Neural cell (in vitro differentiated cells): ENCODE measurements at regions not wholly inside any gene's neighbourhood (a gene's known extent, or its start where the extent isn't known, plus 50 kb on each side); places are given as distances from the start of the nearest gene placed in this dataset.

ENCODE experiments used
- EP300 ChIP-seq: fragments of 450-650 bp; conservative IDR thresholded peaks from 2 replicates; pipeline ENCODE4 v1.6.1; 2014; ENCODE audit warnings: antibody characterized with exemption, mild to moderate bottlenecking, moderate library complexity; ENCODE audit not compliant: poor library complexity, severe bottlenecking
- EZH2 ChIP-seq: fragments of 200-600, 300-800 bp; shearing (Covaris generic), sonication (generic); IDR thresholded peaks from 2 replicates; pipeline ENCODE4 v1.6.1; 2014; ENCODE audit warnings: antibody characterized with exemption, low read length, borderline replicate concordance, mild to moderate bottlenecking; ENCODE audit not compliant: insufficient read depth, poor library complexity, severe bottlenecking
- POLR2AphosphoS5 ChIP-seq: IDR thresholded peaks from 2 replicates; pipeline ENCODE4 v1.6.1; 2012
- SMC3 ChIP-seq: fragments of 450-650 bp; conservative IDR thresholded peaks from 2 replicates; pipeline ENCODE4 v1.6.1; 2014; ENCODE audit warnings: antibody characterized with exemption, mild to moderate bottlenecking, moderate library complexity; ENCODE audit not compliant: poor library complexity
- TF ChIP-seq, protein P1 (sequence below): IDR thresholded peaks from 2 replicates; pipeline ENCODE4 v1.6.1; 2012; ENCODE audit warnings: borderline replicate concordance
- TF ChIP-seq, protein P2 (sequence below): fragments of 450-650 bp; IDR thresholded peaks from 2 replicates; pipeline ENCODE4 v1.5.1; 2014; ENCODE audit warnings: antibody characterized with exemption, mild to moderate bottlenecking, moderate library complexity; ENCODE audit not compliant: poor library complexity, severe bottlenecking

DNA sequence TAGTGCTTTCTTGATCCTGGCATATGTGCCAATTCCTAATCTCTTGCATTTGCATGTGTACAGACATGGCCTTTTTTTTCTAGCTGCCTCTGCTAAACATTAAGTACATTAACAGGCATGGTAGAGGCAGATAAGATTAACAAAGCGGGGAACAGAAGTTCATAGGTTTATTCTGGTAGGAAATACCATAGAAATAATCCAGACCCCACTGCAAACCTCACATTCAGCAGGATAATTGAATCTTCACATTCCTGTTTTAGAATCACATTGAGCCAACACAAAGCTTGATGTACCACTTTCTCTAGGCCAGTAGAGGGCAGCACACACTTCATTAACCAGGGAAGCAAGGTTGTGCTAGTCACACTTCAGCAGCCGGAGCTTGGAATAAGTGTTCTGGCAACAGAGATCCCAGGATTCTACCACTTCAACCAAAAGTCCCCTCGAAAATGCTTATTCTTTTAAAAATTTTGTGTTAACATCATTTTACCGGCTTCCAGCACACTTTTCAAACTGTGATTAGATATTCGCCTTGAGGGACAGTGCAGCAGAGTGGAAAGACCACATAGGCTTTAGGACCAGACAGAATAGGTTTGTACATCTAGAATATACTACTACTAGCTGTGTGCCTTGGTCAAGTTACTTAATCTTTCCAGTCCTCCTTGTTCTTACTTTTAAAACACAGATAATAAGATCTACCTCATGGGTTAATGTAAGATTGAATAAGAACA lies 420.2 kb upstream of the CHST9 start:
- TF ChIP-seq EP300 (no peak), POLR2AphosphoS5 (no peak), EZH2 (no peak), SMC3 (peak; percentile 94)
- TF ChIP-seq, protein P1, sequence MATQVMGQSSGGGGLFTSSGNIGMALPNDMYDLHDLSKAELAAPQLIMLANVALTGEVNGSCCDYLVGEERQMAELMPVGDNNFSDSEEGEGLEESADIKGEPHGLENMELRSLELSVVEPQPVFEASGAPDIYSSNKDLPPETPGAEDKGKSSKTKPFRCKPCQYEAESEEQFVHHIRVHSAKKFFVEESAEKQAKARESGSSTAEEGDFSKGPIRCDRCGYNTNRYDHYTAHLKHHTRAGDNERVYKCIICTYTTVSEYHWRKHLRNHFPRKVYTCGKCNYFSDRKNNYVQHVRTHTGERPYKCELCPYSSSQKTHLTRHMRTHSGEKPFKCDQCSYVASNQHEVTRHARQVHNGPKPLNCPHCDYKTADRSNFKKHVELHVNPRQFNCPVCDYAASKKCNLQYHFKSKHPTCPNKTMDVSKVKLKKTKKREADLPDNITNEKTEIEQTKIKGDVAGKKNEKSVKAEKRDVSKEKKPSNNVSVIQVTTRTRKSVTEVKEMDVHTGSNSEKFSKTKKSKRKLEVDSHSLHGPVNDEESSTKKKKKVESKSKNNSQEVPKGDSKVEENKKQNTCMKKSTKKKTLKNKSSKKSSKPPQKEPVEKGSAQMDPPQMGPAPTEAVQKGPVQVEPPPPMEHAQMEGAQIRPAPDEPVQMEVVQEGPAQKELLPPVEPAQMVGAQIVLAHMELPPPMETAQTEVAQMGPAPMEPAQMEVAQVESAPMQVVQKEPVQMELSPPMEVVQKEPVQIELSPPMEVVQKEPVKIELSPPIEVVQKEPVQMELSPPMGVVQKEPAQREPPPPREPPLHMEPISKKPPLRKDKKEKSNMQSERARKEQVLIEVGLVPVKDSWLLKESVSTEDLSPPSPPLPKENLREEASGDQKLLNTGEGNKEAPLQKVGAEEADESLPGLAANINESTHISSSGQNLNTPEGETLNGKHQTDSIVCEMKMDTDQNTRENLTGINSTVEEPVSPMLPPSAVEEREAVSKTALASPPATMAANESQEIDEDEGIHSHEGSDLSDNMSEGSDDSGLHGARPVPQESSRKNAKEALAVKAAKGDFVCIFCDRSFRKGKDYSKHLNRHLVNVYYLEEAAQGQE, result no peak
- TF ChIP-seq, protein P2, sequence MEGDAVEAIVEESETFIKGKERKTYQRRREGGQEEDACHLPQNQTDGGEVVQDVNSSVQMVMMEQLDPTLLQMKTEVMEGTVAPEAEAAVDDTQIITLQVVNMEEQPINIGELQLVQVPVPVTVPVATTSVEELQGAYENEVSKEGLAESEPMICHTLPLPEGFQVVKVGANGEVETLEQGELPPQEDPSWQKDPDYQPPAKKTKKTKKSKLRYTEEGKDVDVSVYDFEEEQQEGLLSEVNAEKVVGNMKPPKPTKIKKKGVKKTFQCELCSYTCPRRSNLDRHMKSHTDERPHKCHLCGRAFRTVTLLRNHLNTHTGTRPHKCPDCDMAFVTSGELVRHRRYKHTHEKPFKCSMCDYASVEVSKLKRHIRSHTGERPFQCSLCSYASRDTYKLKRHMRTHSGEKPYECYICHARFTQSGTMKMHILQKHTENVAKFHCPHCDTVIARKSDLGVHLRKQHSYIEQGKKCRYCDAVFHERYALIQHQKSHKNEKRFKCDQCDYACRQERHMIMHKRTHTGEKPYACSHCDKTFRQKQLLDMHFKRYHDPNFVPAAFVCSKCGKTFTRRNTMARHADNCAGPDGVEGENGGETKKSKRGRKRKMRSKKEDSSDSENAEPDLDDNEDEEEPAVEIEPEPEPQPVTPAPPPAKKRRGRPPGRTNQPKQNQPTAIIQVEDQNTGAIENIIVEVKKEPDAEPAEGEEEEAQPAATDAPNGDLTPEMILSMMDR, result peak; percentile 94
